Sigmoid colon (tissue), 4 donors: ENCODE measurements at regions not wholly inside any gene's neighbourhood (a gene's known extent, or its start where the extent isn't known, plus 50 kb on each side); places are given as distances from the start of the nearest gene placed in this dataset.

Experiments used
- EP300 ChIP-seq, 4 donors: sonication (generic); formaldehyde crosslinking; IDR thresholded peaks; one replicate each; pipeline ENCODE4 v1.6.1; 2017; ENCODE audit warnings: antibody characterized with exemption in 4 of 4
- POLR2A ChIP-seq, 2 donors: fragments of 450-650 bp; IDR thresholded peaks; one replicate each; pipeline ENCODE4 v1.6.1; 2016; ENCODE audit warnings: antibody characterized with exemption in 2 of 2, mild to moderate bottlenecking in 2 of 2, moderate library complexity in 2 of 2
- POLR2AphosphoS5 ChIP-seq, 4 donors: sonication (generic); formaldehyde crosslinking; IDR thresholded peaks; one replicate each; pipeline ENCODE4 v1.6.1; 2017; ENCODE audit warnings: antibody characterized with exemption in 4 of 4
- TF ChIP-seq, protein P1 (sequence below), 4 experiments: fragments of 450-650 bp in 3 of 4; fragments of 200-600 bp in 1 of 4; IDR thresholded peaks; one replicate each; pipeline ENCODE4 v1.5.1; 2016 to 2019; ENCODE audit warnings: antibody characterized with exemption in 4 of 4, mild to moderate bottlenecking in 3 of 4, moderate library complexity in 2 of 4

GRCh38 chr10:52615756-52616394 is 156.7 kb downstream of the MBL2 start:
- TF ChIP-seq, protein P1, sequence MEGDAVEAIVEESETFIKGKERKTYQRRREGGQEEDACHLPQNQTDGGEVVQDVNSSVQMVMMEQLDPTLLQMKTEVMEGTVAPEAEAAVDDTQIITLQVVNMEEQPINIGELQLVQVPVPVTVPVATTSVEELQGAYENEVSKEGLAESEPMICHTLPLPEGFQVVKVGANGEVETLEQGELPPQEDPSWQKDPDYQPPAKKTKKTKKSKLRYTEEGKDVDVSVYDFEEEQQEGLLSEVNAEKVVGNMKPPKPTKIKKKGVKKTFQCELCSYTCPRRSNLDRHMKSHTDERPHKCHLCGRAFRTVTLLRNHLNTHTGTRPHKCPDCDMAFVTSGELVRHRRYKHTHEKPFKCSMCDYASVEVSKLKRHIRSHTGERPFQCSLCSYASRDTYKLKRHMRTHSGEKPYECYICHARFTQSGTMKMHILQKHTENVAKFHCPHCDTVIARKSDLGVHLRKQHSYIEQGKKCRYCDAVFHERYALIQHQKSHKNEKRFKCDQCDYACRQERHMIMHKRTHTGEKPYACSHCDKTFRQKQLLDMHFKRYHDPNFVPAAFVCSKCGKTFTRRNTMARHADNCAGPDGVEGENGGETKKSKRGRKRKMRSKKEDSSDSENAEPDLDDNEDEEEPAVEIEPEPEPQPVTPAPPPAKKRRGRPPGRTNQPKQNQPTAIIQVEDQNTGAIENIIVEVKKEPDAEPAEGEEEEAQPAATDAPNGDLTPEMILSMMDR (IDR thresholded peaks at IDR 0.05), result no peak
- TF ChIP-seq POLR2A (IDR thresholded peaks at IDR 0.05) (no peak), POLR2AphosphoS5 (IDR thresholded peaks at IDR 0.05) (no peak), EP300 (IDR thresholded peaks at IDR 0.05) (no peak)
